ENCODE measurements at regions not wholly inside any gene's neighbourhood (a gene's known extent, or its start where the extent isn't known, plus 50 kb on each side); places are given as distances from the start of the nearest gene placed in this dataset.

DNA sequence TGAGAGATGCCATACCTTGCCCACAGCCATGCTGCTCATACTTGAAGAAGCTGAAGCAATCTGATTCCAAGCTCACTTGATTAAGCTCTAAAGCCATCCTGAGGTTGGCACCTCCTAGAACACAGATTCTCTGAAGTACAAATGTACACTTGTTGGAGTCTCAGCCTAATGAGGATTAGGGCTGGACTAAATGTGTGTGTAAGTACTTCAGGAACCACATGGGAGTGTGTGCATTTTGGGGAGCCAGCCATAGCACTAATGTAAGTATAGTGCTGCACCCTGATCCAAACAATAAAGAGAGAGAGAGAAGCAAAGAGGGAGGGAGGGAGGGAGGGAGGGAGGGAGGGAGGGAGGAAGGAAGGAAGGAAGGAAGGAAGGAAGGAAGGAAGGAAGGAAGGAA, 458.6 kb downstream of the MAFB start:
- Histone ChIP-seq H3K27me3 (peaks cover 0 to 10% (median 0%) of the 10 kb centered on the region in 7 donors), H3K36me3 (no peaks in the 10 kb centered on the region), H3K27ac (no peak overlapping the region), H3K9me3 (no peaks in the 10 kb centered on the region), H3K4me3 (no peak overlapping the region), H3K4me1 (peaks cover 0 to 4% (median 0%) of the 10 kb centered on the region in 9 donors)
- ATAC-seq (no peak), DNase-seq (no peak)
- TF ChIP-seq, protein P1, sequence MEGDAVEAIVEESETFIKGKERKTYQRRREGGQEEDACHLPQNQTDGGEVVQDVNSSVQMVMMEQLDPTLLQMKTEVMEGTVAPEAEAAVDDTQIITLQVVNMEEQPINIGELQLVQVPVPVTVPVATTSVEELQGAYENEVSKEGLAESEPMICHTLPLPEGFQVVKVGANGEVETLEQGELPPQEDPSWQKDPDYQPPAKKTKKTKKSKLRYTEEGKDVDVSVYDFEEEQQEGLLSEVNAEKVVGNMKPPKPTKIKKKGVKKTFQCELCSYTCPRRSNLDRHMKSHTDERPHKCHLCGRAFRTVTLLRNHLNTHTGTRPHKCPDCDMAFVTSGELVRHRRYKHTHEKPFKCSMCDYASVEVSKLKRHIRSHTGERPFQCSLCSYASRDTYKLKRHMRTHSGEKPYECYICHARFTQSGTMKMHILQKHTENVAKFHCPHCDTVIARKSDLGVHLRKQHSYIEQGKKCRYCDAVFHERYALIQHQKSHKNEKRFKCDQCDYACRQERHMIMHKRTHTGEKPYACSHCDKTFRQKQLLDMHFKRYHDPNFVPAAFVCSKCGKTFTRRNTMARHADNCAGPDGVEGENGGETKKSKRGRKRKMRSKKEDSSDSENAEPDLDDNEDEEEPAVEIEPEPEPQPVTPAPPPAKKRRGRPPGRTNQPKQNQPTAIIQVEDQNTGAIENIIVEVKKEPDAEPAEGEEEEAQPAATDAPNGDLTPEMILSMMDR (IDR thresholded peaks at IDR 0.05): no peak
- intact Hi-C loops (cut with DNase I): no loop called here

DNA sequence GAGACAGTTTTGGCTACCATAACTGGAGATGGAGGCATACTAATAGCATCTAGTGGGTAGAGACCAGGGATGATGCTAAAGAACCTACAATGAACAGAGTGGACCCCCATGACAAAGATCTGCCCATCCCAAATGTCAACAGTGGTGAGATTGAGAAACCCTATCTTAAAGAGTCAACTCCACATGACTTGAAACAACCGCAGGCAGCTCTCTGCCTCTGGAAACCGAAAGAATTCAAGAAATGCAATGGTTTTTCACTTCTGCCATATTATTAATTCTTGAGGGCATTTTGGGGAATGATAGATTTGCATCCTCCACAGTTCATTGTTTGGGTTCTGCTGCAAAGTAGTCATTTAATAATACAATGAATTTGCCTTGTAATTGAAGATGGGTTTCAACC, 463.4 kb downstream of the MAFB start:
- Histone ChIP-seq H3K4me3 (no peak overlapping the region), H3K36me3 (no peaks in the 10 kb centered on the region), H3K4me1 (no peaks in the 10 kb centered on the region), H3K27me3 (peaks cover 0 to 6% (median 0%) of the 10 kb centered on the region in 7 donors), H3K9me3 (no peaks in the 10 kb centered on the region), H3K27ac (no peak overlapping the region)
- 88 to 91% methylated on average over 2 of the region's 2 CpGs for WGBS, 2 donors
- ATAC-seq: no peak
- DNase-seq: no peak
- intact Hi-C loops (cut with DNase I): no loop called here
- TF ChIP-seq, protein P1 (IDR thresholded peaks at IDR 0.05): no peak

DNA sequence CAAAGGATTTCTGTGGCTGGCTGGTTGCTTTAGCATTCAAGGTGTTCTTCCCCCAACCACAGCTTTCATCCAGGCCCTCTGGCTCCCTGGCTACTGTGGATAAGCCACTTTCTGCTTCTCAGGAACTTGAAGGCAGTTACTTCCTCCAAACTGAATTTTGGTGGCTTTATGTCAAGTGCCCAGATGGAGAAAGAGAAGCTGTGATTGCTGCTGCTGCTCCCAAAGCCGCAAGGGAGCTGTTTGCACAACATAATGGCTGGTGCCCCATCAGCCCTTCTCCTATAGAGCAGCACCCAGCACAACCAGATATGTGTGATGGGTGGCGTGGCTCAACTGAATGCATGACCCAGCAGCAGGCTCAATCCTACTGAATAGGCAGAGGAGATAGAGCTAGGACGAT, 465.2 kb downstream of the MAFB start:
- intact Hi-C loops (cut with DNase I): no loop called here
- TF ChIP-seq, protein P1 (IDR thresholded peaks at IDR 0.05): no peak
- H3K4me1 ChIP-seq: no peaks in the 10 kb centered on the region
- DNase-seq (no peak), ATAC-seq (peak in 1 of 8 donors; percentile 44)
- H3K27me3 ChIP-seq: peaks cover 0 to 6% (median 0%) of the 10 kb centered on the region in 7 donors
- 80 to 86% methylated on average over 3 of the region's 3 CpGs for WGBS, 2 donors
- no peaks in the 10 kb centered on the region for H3K9me3 ChIP-seq
- no peak overlapping the region for H3K27ac ChIP-seq
- no peaks in the 10 kb centered on the region for H3K36me3 ChIP-seq
- H3K4me3 ChIP-seq: no peak overlapping the region

DNA sequence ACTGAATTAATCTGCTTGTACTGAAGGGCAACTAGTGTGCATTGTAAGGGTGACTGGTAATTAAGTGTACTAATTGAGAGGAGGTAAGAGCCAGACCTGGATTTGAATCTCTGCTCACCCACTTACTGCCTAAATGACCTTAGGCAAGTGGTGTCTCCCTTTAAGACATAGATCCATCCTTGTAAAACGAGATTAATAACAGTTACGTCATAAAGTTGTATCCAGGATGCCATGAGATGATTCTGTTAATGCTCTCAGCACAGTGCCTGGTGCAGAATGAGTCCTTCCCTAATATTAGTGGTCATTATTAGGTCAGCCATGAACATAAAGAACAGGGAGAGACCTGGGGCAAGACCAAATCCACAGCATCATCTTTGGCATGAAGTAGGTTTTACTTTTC, 470.1 kb downstream of the MAFB start:
- no peak for DNase-seq
- no peak for ATAC-seq
- intact Hi-C loops (cut with DNase I): no loop called here
- Histone ChIP-seq H3K4me3 (no peak overlapping the region), H3K27ac (no peak overlapping the region), H3K36me3 (no peaks in the 10 kb centered on the region), H3K4me1 (no peaks in the 10 kb centered on the region), H3K9me3 (no peaks in the 10 kb centered on the region), H3K27me3 (no peaks in the 10 kb centered on the region)
- WGBS, 2 donors: 61 to 69% methylated on average over 2 of the region's 2 CpGs
- TF ChIP-seq, protein P1 (IDR thresholded peaks at IDR 0.05): no peak
